MV-4-11 (cell line): ENCODE measurements at regions not wholly inside any gene's neighbourhood (a gene's known extent, or its start where the extent isn't known, plus 50 kb on each side); places are given as distances from the start of the nearest gene placed in this dataset.

Source experiments
- DNase-seq: peaks from one replicate; lab custom pipeline; 2025; lab: John Stamatoyannopoulos, UW

- DNase-seq, result peak; percentile 22
These were observed 323.3 kb downstream of the RPS6KC1 start for GRCh38 chr1:213374369-213374768.

DNA sequence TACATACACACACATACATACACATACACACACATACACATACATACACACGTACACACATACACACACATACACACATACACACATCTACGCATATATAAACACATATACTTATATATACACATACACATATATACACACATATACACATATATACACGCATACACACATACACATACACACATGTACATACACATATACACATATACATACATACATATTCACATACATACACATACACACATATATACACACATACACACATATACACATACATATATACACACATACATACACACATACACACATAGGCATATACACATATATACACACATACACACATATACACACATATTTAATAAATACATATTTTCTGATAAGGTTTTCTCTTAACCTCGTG, 324.0 kb downstream of the RPS6KC1 start:
- DNase-seq, result no peak

GRCh38 chr1:213376862-213377372, 325.9 kb downstream of the RPS6KC1 start:
- no peak for DNase-seq

DNA sequence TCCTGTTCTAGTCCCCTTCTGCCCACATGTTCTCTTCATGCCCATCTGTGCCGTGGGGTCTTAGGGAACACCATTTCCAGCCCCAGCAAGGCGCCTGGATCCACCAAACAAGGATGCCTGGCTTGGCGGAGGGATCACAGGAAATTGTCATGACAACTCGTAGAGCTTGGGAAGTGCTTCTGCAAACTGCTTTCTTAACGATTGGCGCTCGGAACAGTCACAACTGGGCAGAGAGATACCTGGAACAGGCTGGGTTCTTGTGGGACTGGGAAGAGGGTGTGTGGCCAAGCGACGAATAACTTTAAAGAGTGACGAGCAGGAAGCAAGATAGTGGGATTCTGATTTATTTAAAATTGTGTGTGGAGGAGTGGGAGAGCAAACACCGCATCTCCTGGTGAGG, 329.8 kb downstream of the RPS6KC1 start:
- no peak for DNase-seq

- DNase-seq, result no peak
These were observed 330.6 kb downstream of the RPS6KC1 start for GRCh38 chr1:213381572-213382084.

- no peak for DNase-seq
These were observed 332.4 kb downstream of the RPS6KC1 start for GRCh38 chr1:213383465-213383864.

GRCh38 chr1:213385201-213385600, 334.2 kb downstream of the RPS6KC1 start:
- DNase-seq, result no peak

GRCh38 chr1:213385806-213386324, 334.8 kb downstream of the RPS6KC1 start:
- no peak for DNase-seq

DNA sequence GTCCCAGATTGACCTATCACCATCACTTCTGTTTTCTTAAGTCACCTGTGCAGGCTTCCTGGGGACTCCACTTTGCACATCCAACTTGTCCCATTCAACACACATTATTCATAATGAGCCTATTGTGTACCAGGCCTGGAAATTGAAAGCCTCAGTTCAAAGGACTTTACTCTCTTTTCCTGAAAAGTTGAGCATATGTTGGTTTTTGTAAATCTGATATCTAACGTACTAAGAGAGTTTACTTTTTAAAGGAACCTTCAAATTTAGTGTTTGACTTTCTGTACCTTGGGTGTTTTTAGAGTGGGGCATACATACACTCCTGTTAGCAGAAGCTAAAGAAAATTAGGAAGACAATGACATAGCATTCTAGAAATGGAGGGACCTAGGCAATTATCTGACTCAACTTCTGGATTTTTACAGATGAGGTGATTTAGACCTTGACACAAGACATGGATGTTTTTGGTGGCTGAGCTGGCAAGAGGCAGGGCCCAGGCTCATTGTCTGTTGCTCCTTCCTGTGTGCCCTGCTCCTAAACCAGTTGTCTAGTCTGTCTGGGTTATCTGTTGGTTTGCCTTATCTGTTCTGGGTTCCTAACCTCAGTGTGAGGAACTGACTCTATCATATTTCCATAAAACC, 336.5 kb downstream of the RPS6KC1 start:
- DNase-seq, result no peak

- DNase-seq, result no peak
These were observed 337.2 kb downstream of the RPS6KC1 start for GRCh38 chr1:213388199-213388598.

DNA sequence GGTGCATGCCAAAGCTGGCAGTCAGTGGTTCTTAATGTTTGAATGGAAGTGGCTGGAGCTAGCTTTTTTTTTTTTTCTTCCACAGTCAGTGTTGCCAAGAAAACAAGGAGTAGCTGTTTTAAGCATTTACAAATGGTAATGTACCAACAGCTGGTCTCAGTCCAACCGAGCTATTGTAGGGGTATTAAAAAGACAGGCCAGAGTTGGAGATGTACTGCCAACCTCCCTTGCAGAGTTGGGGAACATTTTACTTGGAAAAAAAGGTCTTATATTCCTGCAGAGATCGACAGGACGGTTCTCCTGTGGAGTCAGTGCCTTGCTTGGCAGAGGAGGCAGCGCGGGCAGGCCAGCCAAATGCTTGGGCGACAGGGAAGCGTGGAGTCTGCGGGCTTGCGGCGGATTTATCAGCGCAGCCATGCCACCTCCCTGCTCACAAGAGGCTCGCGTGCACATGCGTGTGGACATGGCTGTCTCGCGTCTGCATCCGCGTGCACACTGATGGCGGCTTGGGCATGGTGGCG, 338.1 kb downstream of the RPS6KC1 start:
- no peak for DNase-seq

DNA sequence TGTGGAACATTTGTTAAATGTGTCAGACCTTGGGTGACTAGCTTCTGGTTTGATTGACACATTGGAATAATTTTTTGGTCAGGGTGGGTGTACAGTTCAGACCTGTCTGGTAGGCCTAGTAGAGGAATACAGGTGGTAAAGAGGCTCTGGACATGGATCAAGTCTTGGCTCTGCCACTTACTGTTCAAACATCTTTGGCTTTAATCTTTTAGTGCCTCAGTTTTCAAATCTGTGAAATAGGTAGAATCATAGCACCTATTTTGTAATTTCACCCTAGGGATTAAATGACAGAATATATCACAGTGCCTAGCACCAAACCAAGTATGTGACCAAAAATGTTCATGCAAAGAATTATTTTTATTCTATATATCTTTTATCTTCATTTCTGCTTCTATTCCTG, 340.4 kb downstream of the RPS6KC1 start:
- DNase-seq, result no peak

DNA sequence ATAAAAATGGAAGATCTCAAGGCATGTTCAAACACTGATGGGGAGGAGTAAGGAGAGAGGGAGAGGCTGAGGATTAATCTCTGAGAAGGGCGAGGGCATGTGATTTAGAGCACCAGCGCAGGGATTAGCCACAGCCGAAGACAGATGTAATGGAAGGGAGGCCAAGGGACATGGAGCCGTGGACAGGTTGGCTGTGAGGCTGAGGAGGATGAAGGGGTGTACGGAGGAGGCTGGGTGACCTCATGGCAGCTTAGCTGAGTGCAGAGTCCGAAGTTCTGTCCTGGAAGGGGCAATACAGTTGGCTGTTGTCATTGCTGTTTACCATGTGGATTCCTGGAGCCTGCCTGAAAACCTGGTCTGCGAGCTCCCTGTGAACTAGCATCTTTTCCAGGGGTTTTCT, 342.8 kb downstream of the RPS6KC1 start:
- no peak for DNase-seq

DNA sequence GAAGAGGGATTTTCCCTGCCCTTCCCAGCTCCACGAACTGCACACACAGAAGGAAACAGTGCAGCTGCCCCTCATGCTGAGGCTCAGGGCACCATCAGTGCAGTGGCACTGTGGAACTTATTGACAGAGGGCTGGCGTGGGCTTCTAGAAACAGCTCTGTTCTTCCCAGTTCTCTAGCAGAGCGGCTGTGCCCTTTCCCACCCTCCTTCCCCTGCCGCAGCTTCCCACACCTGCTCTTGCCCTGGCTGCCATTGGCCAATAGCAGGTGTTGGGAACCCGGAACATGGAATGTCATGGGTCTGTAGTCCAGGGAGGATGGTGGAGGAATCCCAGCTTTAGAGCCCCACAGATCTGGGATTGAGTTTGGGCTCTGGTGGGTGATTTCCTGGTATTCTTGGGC, 343.8 kb downstream of the RPS6KC1 start:
- DNase-seq, result no peak

- no peak for DNase-seq
These were observed 346.6 kb downstream of the RPS6KC1 start for GRCh38 chr1:213397638-213398037.

- DNase-seq, result no peak
These were observed 348.7 kb downstream of the RPS6KC1 start for GRCh38 chr1:213399695-213400094.

- DNase-seq, result no peak
These were observed 358.2 kb downstream of the RPS6KC1 start for GRCh38 chr1:213409208-213409631.

DNA sequence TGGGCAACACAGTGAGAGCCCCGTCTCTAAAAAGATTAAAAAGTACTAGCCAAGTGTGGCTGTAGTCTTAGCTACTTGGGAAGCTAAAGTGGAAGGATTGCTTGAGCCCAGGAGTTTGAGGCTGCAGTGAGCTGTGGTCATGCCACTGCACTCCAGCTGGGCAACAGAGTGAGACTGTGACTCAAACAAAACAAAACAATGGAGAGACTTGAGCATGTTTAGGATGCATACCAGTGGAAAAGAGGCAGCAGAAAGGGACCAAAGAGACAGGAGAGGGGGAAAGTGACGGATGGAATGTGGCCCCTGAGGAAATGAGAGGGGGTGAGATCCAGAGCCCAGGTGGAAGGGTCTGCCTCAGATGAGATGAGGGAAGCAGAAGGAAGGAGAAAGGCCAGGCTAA, 358.9 kb downstream of the RPS6KC1 start:
- no peak for DNase-seq

DNA sequence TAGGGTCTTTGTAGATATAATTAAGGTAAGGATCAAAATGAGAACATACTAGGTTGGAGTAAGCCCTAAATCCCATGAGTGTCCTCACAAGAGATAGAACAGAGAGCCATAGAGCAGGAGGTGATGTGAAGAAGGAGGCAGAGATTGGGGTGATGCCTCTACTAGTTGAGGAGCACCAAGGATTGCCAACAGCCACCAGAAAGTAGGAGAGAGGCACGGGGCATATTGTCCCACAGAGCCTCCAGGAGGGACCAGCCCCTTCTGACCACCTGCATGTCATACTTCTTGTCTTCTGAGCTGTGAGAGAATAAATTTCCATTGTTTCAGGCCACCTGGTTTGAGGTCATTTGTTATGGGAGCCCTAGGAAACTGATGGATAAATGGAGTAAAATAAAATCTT, 363.3 kb downstream of the RPS6KC1 start:
- DNase-seq, result no peak

DNA sequence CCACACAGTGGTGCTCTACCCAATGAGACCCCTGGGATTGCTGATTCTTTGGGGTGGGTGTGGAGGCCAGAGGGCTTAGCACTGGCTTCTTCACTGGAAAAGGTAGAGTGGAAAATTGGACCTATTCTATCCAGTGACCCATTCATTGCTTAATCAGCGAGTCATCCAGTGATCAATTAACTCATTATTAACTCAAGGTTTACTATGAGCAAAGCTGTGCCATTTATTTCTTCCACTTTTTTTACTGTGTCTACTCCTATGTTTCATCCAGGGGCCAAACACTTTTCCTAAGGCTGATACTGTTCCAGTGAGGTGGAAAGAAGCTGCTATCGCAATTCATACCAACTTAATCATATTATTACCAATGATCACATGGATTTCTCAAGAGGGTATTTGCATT, 363.9 kb downstream of the RPS6KC1 start:
- no peak for DNase-seq

DNA sequence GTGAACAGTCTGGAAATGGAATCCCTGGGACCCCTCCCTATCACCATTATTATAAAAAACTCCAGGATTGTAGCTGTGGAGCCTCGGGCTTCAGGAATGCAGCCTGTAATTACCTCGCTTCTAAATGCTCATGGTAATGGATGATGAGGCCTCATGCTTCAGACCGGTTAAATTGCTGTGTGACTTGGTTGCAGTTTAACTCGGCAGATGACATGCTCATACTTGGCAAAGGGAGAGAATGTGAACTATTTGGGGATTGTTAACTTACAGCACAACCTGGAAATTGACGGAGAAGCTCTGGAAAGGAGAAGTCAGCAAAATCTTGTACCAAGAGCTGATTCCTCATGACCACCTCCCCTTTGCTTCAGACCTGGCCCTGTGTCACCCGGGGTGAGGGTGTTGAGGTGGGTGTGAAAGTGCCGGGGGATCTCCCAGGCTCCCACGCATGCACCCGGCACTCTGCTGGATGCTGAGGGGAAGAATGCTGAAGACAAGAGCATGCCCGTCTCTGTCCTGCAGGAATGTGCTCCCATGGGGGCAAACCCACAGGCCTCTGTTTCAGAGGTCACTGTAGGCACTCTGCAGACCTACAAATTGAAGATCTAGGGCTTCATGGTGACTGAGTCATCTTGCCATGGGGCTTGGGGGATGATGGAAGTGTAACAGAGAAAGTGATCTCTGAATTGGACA, 364.8 kb downstream of the RPS6KC1 start:
- no peak for DNase-seq

DNA sequence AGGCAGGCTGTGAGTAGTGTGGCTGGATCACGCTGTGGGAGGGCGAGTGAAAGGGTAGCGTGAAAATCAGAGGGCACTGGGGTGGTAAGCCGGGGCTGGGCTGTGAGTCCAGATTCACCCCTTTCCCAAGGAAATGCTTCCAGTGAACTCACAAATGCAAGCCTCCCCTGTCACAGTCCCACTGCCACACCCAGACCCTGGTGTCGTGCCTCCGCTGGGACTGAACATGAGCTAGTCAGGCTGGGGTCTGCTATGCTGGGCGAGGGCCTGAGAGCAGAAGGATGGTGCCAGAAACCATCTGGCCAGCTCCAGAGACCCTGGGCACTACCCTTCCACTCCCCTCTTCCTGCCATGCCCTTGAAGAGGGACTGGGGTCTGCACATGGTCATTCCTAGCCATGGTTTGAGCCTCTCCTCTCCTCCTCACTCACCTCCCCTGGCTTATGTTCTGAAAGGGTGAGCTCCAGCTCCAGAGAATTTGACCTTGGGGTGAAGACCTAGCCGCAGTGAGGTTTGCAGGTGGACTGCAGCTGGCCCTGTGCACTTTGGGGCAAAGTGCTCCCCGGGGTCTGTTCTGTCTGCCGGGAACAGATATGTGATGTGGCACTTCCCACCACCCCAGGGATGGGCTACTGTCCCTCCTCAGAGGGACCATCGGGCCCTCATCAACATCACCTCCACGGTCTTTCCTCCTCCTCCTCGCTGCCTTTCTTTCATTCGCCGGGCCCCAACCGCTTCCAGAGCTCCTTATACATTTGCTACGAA, 365.6 kb downstream of the RPS6KC1 start:
- DNase-seq, result no peak
